Fibroblast of pulmonary artery (primary cell): ENCODE measurements at regions not wholly inside any gene's neighbourhood (a gene's known extent, or its start where the extent isn't known, plus 50 kb on each side); places are given as distances from the start of the nearest gene placed in this dataset.

Experiments
- DNase-seq: peaks from one replicate; pipeline ENCODE4 v3.0.0-alpha.2; 2010; ENCODE audit warnings: low read depth
- H3K4me3 ChIP-seq: replicated peaks from 2 replicates; pipeline ENCODE4 v1.5.1; 2011; ENCODE audit warnings: low read depth, mild to moderate bottlenecking, control low read depth, low read length, moderate library complexity
- CTCF ChIP-seq: IDR thresholded peaks from 2 replicates; pipeline ENCODE4 v1.5.1; 2011; ENCODE audit warnings: mild to moderate bottlenecking, control low read depth, low read length, inconsistent platforms; ENCODE audit errors: missing control alignments

- DNase-seq, result no peak
- H3K4me3 ChIP-seq, result no peak overlapping the region
- TF ChIP-seq CTCF, result no peak
These were observed 332.9 kb downstream of the COL12A1 start for GRCh38 chr6:74872754-74873476.

GRCh38 chr6:74871757-74872156 is 334.1 kb downstream of the COL12A1 start:
- TF ChIP-seq CTCF, result no peak
- H3K4me3 ChIP-seq, result no peak overlapping the region
- peak; percentile 89 for DNase-seq

- no peak overlapping the region for H3K4me3 ChIP-seq
- no peak for TF ChIP-seq CTCF
- no peak for DNase-seq
These were observed 335.4 kb downstream of the COL12A1 start for GRCh38 chr6:74870403-74870802.

GRCh38 chr6:74867291-74867690 is 338.6 kb downstream of the COL12A1 start:
- TF ChIP-seq CTCF, result no peak
- no peak overlapping the region for H3K4me3 ChIP-seq
- DNase-seq, result no peak

GRCh38 chr6:74863968-74864367 is 341.9 kb downstream of the COL12A1 start:
- no peak for DNase-seq
- H3K4me3 ChIP-seq, result no peak overlapping the region
- no peak for TF ChIP-seq CTCF

GRCh38 chr6:74860456-74860855 is 345.4 kb downstream of the COL12A1 start:
- DNase-seq, result no peak
- H3K4me3 ChIP-seq, result no peak overlapping the region
- TF ChIP-seq CTCF, result no peak

GRCh38 chr6:74857157-74857556 is 348.7 kb downstream of the COL12A1 start:
- DNase-seq, result no peak

More at GRCh38 chr6:74857157-74857556, 348.7 kb downstream of the COL12A1 start:
- H3K4me3 ChIP-seq, result no peak overlapping the region
- TF ChIP-seq CTCF, result no peak
